Central memory CD8-positive, alpha-beta T cell (primary cell): ENCODE measurements at regions not wholly inside any gene's neighbourhood (a gene's known extent, or its start where the extent isn't known, plus 50 kb on each side); places are given as distances from the start of the nearest gene placed in this dataset.
"Not testable (repeated sequence)": the region's sequence is repeated elsewhere in the genome, so short reads cannot be mapped to it uniquely, and the experiment has no call there.

Experiments
- ATAC-seq: fragments of 150-1000 bp; cut with Tn5 transposase; replicated peaks from 2 replicates; pipeline ENCODE4 v1.10.0; 2022; ENCODE audit warnings: mild to moderate bottlenecking, moderate FRiP score, moderate number of reproducible peaks; ENCODE audit not compliant: poor library complexity, severe bottlenecking; ENCODE audit errors: extremely low read depth
- DNase-seq, 2 donors: peaks; one replicate each; pipeline ENCODE4 v3.0.0; 2021; ENCODE audit warnings: low spot score in 2 of 2
- H3K27ac Mint-ChIP-seq: one replicate; pipeline ENCODE4 v1.8.0; 2022; ENCODE audit warnings: low read depth, mild to moderate bottlenecking, moderate library complexity, mixed read lengths
- H3K27me3 Mint-ChIP-seq: one replicate; pipeline ENCODE4 v1.8.0; 2022; ENCODE audit warnings: mixed read lengths
- H3K36me3 Mint-ChIP-seq: one replicate; pipeline ENCODE4 v1.8.0; 2022; ENCODE audit warnings: mild to moderate bottlenecking, moderate library complexity, mixed read lengths; ENCODE audit not compliant: insufficient read depth
- H3K4me1 Mint-ChIP-seq: one replicate; pipeline ENCODE4 v1.8.0; 2022; ENCODE audit warnings: mixed read lengths
- H3K4me3 Mint-ChIP-seq: one replicate; pipeline ENCODE4 v1.8.0; 2022; ENCODE audit warnings: mild to moderate bottlenecking, moderate library complexity, mixed read lengths
- H3K9me3 Mint-ChIP-seq: one replicate; pipeline ENCODE4 v1.8.0; 2022; ENCODE audit warnings: mixed read lengths

DNA sequence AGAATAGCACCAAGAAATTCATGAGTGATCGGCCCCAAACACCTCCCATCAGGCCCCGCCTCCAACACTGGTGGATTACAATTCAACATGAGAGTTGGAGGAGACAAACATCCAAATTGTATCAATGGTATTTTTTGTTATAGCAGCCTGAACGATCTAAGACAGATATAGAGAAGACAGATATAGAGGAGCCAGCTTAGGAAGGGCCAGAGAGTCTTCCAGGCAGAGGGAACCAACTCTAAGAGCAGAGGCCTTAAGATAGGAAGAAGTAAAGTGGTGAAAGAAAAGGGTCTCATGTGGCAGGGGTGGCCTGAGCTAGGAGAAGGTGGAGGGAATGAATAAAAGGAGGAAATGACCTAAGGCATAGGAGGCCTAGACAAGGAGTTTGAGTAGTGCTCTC, 158.8 kb upstream of the TBL1XR1 start:
- Mint-ChIP-seq H3K27me3 (no peaks in the 10 kb centered on the region), H3K36me3 (peaks cover 32% of the 10 kb centered on the region), H3K4me3 (no peak overlapping the region), H3K4me1 (peaks cover 45% of the 10 kb centered on the region), H3K9me3 (no peaks in the 10 kb centered on the region), H3K27ac (peak overlapping the region; percentile 64)
- ATAC-seq (no peak), DNase-seq (no peak)

DNA sequence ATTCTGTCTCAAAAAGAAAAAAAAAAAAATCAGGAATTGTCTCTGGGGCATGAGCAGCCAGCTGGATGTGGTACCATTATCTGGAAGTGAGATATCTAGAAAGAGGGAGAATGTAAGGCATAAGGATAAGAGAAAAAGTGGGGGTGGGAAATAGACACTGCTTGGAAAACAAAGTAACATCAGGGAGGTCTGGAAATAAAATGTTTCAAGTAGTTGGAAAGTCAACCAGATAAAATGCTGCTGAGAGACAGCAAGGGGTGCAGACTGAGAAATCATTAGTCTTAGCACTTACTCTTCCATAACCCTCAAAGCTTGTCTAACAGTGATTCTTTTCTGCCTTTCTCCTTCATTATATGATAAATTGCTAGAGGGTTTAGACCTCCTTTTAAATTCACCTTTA, 159.7 kb upstream of the TBL1XR1 start:
- H3K4me1 Mint-ChIP-seq: peaks cover 46% of the 10 kb centered on the region
- H3K27me3 Mint-ChIP-seq: no peaks in the 10 kb centered on the region
- H3K27ac Mint-ChIP-seq: peak overlapping the region; percentile 64
- DNase-seq (no peak), ATAC-seq (no peak)
- H3K36me3 Mint-ChIP-seq: peaks cover 32% of the 10 kb centered on the region
- H3K4me3 Mint-ChIP-seq: no peak overlapping the region
- H3K9me3 Mint-ChIP-seq: no peaks in the 10 kb centered on the region

DNA sequence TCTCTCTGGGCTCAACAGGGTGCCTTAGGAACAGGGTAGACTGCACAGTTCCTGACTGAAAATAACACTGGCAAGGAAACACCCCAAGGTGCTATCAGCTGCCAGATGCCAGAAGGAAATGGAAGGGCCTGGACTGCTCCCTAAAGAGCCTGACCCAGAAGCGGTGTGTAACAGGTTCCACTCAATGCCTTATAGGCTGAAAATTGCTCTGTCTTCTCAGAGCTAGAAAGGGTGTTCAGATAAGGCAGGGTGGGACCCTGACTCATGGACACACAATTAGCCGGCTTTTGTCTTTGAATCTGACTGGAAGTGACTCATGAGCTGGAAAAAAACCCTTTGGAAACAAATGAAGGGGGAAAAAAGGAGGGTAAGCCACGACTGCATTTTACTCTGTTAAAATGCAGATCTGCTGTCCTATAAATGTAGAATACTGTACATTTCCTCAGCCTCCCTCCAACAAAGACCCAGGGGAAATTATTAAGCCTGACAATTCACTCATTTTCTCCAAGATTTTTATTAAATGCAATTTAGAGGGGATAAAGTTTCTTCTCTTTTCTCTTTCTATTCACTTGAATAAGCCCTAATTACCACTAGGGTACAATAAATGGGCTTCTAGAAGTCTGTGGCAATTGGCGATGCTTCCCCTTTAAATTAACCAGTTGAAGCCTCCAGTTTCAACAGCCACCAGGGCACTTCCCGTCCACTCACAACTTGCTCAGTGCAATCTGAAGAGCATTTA, 160.2 kb upstream of the TBL1XR1 start:
- Mint-ChIP-seq H3K4me1 (peaks cover 46% of the 10 kb centered on the region), H3K27ac (peak overlapping the region; percentile 100), H3K27me3 (no peaks in the 10 kb centered on the region), H3K4me3 (peak overlapping the region; percentile 91), H3K36me3 (peaks cover 32% of the 10 kb centered on the region), H3K9me3 (no peaks in the 10 kb centered on the region)
- ATAC-seq: no peak
- no peak for DNase-seq

DNA sequence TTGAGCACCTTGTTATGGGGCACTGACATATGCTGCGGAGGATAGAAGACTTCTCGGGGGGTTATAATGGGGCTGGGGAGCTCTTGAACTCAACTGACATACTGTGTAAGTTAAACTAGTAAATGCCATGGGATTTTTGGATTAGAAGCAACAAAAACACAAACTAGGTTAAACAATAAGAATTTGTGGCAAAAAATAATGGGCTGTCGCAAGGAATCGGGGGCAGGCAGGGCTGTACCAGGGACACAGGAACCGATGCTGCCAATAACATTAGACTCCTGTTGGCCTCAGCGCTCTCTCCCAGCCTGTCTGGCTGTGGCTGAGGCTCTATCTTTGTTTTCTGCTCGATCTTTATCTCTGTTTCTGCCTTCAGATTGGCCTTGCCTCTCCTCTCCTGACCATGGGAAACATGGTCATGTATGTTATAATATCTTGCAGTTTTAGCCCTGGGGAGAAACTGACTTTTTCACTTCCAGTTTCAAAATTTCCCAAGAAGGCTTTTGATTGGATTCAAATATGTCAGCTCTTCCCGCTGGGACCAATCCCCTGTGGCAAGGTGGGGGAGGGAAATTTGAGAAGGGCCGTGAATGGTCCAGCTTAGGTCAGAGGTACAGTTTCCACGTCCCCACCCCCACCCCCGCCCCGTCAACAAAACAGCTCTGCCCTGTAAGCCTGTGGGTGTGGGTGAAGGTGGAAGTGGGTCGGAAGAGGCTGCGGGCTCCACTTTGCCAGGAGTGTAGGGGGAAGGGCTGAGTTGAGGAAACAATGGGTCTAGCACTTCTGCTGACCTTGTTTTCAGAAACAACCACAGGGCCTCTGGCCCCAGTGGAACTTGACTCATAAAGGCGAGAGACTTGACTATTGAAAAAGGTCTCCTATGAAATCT, 161.1 kb upstream of the TBL1XR1 start:
- Mint-ChIP-seq H3K36me3 (peaks cover 32% of the 10 kb centered on the region), H3K27me3 (no peaks in the 10 kb centered on the region), H3K4me3 (peak overlapping the region; percentile 91), H3K9me3 (no peaks in the 10 kb centered on the region), H3K27ac (peak overlapping the region; percentile 100), H3K4me1 (peaks cover 46% of the 10 kb centered on the region)
- ATAC-seq: peak; percentile 57
- DNase-seq: peak; percentile 22 to 57

DNA sequence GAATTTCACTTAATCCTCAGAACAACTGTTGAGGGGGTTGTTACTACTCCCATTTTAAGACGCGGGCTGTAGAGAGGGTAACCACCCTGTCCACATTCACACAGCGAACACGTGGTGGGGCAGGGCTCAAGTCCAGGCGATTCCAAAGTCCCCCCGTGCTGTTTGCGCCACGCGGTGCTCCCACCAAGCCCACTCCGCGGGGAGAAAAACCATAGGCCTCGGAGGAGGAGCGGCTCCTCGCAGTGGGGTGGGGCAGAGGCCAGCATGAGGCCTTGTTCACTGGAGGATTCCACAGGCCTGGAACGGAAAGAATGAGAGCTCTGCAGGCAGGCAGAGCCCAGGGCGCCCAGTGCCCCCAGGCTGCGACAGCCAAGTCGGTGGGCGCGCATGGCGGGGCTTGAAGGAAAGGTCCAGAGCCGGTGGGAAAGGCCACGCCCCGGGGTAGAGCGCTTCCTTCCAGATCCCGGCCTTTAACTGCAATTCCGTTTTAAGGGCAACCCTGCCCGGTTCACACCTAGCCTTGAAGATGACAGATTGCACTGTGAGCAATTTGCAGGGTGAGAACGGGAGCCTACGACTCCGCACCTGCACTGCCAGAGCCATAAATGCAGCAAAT, 161.8 kb upstream of the TBL1XR1 start:
- H3K9me3 Mint-ChIP-seq: no peaks in the 10 kb centered on the region
- H3K27ac Mint-ChIP-seq: peak overlapping the region; percentile 100
- DNase-seq: peak; percentile 24 to 41
- peak; percentile 54 for ATAC-seq
- H3K36me3 Mint-ChIP-seq: peaks cover 32% of the 10 kb centered on the region
- H3K27me3 Mint-ChIP-seq: no peaks in the 10 kb centered on the region
- peak overlapping the region; percentile 91 for H3K4me3 Mint-ChIP-seq
- peaks cover 46% of the 10 kb centered on the region for H3K4me1 Mint-ChIP-seq

DNA sequence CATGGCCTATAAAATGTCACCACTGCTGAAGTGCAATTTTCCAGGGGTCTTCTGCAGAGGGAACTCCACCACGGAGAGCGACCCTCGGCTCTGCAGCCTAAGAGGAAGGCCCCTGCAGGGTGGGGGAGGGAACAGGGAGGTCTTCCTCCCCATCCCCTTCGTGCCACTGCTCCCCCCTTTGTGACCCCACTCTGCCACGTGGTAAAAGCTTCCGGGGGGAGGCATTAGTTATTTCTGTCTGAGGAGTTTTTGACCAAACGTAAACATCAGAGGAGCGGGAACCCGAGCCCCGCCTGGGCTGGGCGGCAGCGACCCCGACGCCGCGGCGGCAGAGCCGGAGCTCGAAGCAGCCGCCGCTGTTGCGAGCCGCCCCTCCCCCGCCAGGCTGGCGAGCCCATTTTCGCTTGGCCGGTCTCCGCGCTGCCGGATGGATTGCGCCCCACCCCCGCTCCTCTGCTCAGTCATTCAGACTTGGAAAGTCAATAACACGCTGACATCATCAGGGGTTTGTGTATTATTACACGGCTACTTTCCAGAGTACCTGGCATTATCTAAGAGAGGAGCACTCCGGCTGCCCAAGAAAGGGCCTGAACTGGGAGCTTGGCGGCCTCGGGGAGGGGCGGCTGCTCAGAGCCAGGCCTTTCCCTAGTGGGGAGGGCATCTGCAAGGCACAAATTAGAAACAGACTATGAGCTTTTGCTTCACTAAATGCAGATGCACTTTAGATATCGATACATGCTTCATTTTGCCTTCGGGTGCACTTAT, 162.5 kb upstream of the TBL1XR1 start:
- Mint-ChIP-seq H3K4me3 (peak overlapping the region; percentile 91), H3K9me3 (no peaks in the 10 kb centered on the region), H3K4me1 (peaks cover 46% of the 10 kb centered on the region), H3K36me3 (peaks cover 32% of the 10 kb centered on the region), H3K27me3 (no peaks in the 10 kb centered on the region), H3K27ac (peak overlapping the region; percentile 100)
- DNase-seq: peak; percentile 96
- ATAC-seq: peak; percentile 84

DNA sequence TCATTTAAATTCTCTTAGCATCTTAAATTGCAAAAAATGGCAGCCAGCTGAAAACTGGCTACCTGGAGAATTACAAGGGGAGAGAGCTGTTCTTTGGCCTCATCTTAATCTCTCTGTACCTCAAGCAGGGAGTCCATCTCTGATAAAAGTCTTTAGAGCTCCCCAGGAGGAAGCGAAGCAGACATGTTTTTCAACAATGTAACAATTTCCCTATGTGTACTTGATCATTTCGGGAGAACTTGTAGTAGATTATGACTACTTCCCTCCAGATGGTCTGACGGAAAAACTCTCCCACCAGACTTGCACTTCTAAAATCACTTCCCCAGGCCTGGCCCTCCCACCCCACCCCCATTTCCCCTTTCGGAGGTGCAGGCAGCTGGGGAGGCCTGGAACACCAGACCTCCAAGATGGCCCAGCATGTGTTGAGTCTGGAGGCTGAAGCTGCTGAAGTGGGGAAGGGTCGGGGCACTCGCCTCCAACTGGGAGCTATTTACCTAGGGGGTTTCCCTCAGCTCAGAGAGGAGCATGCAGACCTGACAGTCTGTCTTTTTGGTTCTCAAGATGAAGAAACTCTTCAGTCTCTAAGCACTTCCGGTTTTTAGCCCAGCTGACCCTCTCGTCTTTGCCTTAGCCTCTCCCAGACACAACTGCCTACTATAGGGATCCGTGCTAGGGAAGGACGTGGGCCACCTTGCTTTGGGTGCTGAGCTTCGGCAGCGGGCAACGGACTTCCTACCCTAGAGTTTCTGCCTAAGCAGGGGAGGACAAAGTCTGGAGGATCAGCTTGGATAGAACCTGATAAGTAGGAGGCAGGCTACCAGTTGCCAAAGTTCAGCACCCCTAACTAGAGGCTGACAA, 164.0 kb upstream of the TBL1XR1 start:
- ATAC-seq: no peak
- peaks cover 32% of the 10 kb centered on the region for H3K36me3 Mint-ChIP-seq
- no peaks in the 10 kb centered on the region for H3K9me3 Mint-ChIP-seq
- peak overlapping the region; percentile 91 for H3K4me3 Mint-ChIP-seq
- H3K4me1 Mint-ChIP-seq: peaks cover 42% of the 10 kb centered on the region
- no peaks in the 10 kb centered on the region for H3K27me3 Mint-ChIP-seq
- no peak for DNase-seq
- H3K27ac Mint-ChIP-seq: peak overlapping the region; percentile 100

DNA sequence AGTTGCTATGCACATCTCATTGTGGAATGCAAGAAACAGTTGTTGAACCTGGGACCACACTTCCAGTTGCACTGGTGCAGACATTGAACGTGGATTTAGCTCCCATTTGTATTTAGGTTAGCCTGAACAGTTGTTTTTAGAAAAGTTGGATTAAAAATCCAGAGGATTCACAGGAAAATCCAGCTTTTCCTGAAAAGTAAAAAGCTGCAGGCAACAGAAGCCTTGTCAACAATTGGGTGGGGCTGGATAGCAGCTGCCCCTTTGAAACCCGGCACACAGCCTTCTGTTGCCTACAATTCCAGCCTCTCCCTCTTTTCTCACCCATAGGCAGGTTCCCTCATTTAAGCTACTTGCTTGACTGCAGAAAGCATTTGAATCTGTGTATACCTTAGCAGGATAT, 165.3 kb upstream of the TBL1XR1 start:
- no peak overlapping the region for H3K27ac Mint-ChIP-seq
- H3K4me3 Mint-ChIP-seq: no peak overlapping the region
- H3K36me3 Mint-ChIP-seq: peaks cover 32% of the 10 kb centered on the region
- H3K9me3 Mint-ChIP-seq: no peaks in the 10 kb centered on the region
- ATAC-seq: no peak
- no peaks in the 10 kb centered on the region for H3K27me3 Mint-ChIP-seq
- DNase-seq: no peak
- H3K4me1 Mint-ChIP-seq: peaks cover 34% of the 10 kb centered on the region

DNA sequence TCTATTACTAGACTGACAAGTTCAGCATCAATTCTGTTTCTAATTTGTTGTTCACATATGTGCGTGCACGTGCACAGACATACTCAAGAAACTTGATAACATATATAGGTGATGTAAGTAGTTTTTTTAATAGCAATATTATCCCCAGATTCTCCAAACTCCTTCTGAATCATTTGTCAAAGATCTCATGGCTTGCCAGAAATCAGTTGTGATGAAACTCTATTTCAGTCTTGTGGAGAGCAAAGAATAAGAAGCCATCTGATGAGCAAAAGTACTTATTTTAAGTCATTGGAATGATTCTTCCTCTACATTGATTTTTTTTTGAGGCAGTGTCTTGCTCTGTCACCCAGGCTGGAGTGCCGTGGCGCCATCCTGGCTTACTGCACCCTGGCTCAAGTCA, 167.0 kb upstream of the TBL1XR1 start:
- no peaks in the 10 kb centered on the region for H3K27me3 Mint-ChIP-seq
- DNase-seq: no peak

DNA sequence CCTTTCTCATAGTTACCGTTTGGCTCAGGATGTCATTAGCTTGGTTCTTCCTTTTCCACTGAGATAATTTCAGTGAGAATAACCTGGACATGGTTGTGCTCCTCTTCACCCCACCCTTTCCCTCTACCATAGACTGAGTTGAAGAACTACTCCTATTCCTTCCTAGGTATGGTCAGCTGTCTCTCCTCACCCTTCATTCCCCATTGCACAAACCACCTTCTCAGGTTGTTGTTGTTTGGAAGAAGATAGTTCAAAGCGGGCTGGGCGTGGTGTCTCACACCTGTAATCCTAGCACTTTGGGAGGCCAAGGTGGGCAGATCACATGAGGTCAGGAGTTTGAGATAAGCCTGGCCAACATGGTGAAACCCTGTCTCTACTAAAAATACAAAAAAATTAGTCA, 168.0 kb upstream of the TBL1XR1 start:
- H3K27me3 Mint-ChIP-seq, DNase-seq, H3K4me3 Mint-ChIP-seq, H3K4me1 Mint-ChIP-seq, H3K27ac Mint-ChIP-seq, H3K36me3 Mint-ChIP-seq, H3K9me3 Mint-ChIP-seq, ATAC-seq: not testable (repeated sequence)

More for the DNA sequence above, 167.0 kb upstream of the TBL1XR1 start:
- Mint-ChIP-seq H3K9me3 (no peaks in the 10 kb centered on the region), H3K4me3 (no peak overlapping the region), H3K36me3 (peaks cover 19% of the 10 kb centered on the region), H3K27ac (no peak overlapping the region), H3K4me1 (peaks cover 18% of the 10 kb centered on the region)
- no peak for ATAC-seq

DNA sequence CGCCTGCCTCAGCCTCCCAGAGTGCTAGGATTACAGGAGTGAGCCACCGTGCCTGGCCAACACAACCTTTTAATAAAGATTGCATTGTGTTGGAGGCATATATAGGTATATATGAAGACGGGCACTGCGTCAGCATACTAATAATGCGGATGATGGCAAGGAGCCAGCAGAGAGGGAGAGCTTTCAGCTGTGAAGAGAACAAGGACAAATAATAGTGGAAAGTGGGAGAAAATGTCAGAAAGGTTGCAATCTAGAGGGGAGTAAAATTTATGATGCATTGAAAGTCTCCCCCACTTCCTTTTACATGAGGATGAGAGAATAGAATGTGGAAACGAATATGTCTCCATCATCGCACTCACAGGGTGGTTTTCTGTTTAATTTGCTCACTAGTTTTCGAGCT, 170.5 kb upstream of the TBL1XR1 start:
- no peaks in the 10 kb centered on the region for H3K36me3 Mint-ChIP-seq
- no peaks in the 10 kb centered on the region for H3K27me3 Mint-ChIP-seq
- DNase-seq (no peak), ATAC-seq (no peak)
- H3K9me3 Mint-ChIP-seq: no peaks in the 10 kb centered on the region
- H3K27ac Mint-ChIP-seq: no peak overlapping the region
- H3K4me3 Mint-ChIP-seq: no peak overlapping the region
- H3K4me1 Mint-ChIP-seq: no peaks in the 10 kb centered on the region
